Testis (tissue), 2 donors: ENCODE measurements at regions not wholly inside any gene's neighbourhood (a gene's known extent, or its start where the extent isn't known, plus 50 kb on each side); places are given as distances from the start of the nearest gene placed in this dataset.

Source experiments
- POLR2A ChIP-seq: fragments of 450-650 bp; IDR thresholded peaks from one replicate; pipeline ENCODE4 v1.6.1; 2017; ENCODE audit warnings: antibody characterized with exemption, mild to moderate bottlenecking, moderate library complexity
- TF ChIP-seq, protein P1 (sequence below), 3 experiments: fragments of 450-650 bp in 2 of 3; fragments of 200-600 bp in 1 of 3; sonication (generic) in 1 of 3; IDR thresholded peaks; one replicate each; pipeline ENCODE4 v1.5.1; 2016 to 2019; ENCODE audit warnings: antibody characterized with exemption in 3 of 3, mild to moderate bottlenecking in 2 of 3, moderate library complexity in 1 of 3

DNA sequence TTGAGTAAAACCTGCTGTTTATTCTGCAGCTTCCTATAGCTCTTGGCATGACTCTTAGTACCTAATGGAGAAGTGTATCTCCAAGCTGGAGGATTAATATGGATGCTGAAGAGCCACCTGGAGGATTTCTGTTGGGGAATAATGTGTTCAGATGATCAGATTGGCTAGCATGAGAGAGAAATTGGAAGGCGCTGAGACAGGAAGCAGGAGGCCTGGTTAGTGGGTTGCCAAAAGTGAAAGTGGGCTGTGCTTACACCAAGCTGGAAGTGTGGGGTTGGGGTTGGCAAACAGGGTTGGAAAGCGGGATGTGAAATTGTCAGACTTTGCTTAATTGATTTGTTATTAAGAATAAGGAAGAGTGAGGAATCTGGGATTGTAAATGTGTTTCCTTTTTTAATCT is 111.8 kb upstream of the PLPP4 start:
- TF ChIP-seq POLR2A: no peak
- TF ChIP-seq, protein P1, sequence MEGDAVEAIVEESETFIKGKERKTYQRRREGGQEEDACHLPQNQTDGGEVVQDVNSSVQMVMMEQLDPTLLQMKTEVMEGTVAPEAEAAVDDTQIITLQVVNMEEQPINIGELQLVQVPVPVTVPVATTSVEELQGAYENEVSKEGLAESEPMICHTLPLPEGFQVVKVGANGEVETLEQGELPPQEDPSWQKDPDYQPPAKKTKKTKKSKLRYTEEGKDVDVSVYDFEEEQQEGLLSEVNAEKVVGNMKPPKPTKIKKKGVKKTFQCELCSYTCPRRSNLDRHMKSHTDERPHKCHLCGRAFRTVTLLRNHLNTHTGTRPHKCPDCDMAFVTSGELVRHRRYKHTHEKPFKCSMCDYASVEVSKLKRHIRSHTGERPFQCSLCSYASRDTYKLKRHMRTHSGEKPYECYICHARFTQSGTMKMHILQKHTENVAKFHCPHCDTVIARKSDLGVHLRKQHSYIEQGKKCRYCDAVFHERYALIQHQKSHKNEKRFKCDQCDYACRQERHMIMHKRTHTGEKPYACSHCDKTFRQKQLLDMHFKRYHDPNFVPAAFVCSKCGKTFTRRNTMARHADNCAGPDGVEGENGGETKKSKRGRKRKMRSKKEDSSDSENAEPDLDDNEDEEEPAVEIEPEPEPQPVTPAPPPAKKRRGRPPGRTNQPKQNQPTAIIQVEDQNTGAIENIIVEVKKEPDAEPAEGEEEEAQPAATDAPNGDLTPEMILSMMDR (IDR thresholded peaks at IDR 0.05): no peak
